Activated T-helper 9 cell treated with anti-CD3 and anti-CD28 coated beads, Interleukin-2, amount 50 U/mL, for 16 hours (primary cell): ENCODE measurements at regions not wholly inside any gene's neighbourhood (a gene's known extent, or its start where the extent isn't known, plus 50 kb on each side); places are given as distances from the start of the nearest gene placed in this dataset.

ENCODE experiments used
- DNase-seq: peaks from one replicate; pipeline ENCODE4 v3.0.0-alpha.2; 2020; ENCODE audit warnings: low read depth

- peak; percentile 77 for DNase-seq
Measured at GRCh38 chr7:130912862-130913638, 179.0 kb upstream of the KLF14 start.

- DNase-seq = no peak
Measured at GRCh38 chr7:130913639-130914553, 179.9 kb upstream of the KLF14 start.

GRCh38 chr7:130914554-130915294 lies 180.7 kb upstream of the KLF14 start:
- no peak for DNase-seq

- no peak for DNase-seq
Measured at GRCh38 chr7:130917669-130918128, 183.7 kb upstream of the KLF14 start.

- DNase-seq = no peak
Measured at GRCh38 chr7:130918129-130919052, 184.4 kb upstream of the KLF14 start.

GRCh38 chr7:130919316-130920103 lies 185.5 kb upstream of the KLF14 start:
- no peak for DNase-seq

- no peak for DNase-seq
Measured at GRCh38 chr7:130920122-130920521, 186.1 kb upstream of the KLF14 start.

- DNase-seq = no peak
Measured at GRCh38 chr7:130921391-130922180, 187.6 kb upstream of the KLF14 start.

- no peak for DNase-seq
Measured at GRCh38 chr7:130922206-130923112, 188.5 kb upstream of the KLF14 start.

GRCh38 chr7:130923365-130923764 lies 189.4 kb upstream of the KLF14 start:
- no peak for DNase-seq

GRCh38 chr7:130923930-130924329 lies 189.9 kb upstream of the KLF14 start:
- no peak for DNase-seq

GRCh38 chr7:130925136-130925794 lies 191.3 kb upstream of the KLF14 start:
- no peak for DNase-seq

- no peak for DNase-seq
Measured at GRCh38 chr7:130926001-130926691, 192.1 kb upstream of the KLF14 start.

- DNase-seq = no peak
Measured at GRCh38 chr7:130927062-130927461, 193.1 kb upstream of the KLF14 start.

- no peak for DNase-seq
Measured at GRCh38 chr7:130927564-130927963, 193.6 kb upstream of the KLF14 start.

GRCh38 chr7:130929896-130930659 lies 196.1 kb upstream of the KLF14 start:
- DNase-seq = no peak

GRCh38 chr7:130930681-130931080 lies 196.7 kb upstream of the KLF14 start:
- no peak for DNase-seq
